ENCODE measurements at regions not wholly inside any gene's neighbourhood (a gene's known extent, or its start where the extent isn't known, plus 50 kb on each side); places are given as distances from the start of the nearest gene placed in this dataset.

DNA sequence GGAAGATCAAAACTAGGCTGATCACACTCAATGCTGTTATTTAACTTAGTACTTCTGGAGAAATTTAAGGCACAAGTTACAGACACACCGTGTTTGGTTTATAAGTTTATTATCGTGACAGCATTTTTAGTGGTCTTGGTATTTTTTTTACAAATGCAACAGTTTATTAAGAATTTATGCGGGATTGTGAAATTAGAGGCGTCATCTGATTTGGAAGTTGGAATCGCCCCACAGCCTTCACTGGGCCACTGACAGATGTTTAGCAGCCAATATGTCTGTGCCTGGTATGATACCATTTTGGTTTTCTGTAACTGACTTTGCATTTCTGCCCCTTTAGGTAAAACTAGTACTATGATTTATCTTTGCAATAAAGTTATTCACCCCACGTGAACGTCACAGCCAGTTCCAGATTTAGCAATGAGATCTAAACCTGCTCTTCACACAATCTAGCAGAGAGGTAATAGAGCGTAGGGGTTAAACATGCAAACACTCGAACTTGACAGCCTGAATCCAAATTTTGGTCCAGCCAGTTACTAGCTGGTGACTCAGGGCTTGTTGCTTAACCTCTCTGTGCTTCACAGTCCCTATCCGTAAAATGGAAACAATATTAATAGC lies 73.2 kb upstream of the SSTR1 start:
- Histone ChIP-seq H3K27ac (ENCODE audit: extremely low read length, insufficient read depth, low read length) (no peak overlapping the region), H4K20me1 (ENCODE audit: insufficient read depth, low read length) (no peaks in the 10 kb centered on the region), H3K36me3 (replicated peaks in 1 of 2; ENCODE audit: control insufficient read depth in 1 of 2, insufficient read depth in 2 of 2, low read length in 2 of 2) (no peaks in the 10 kb centered on the region), H3K4me2 (ENCODE audit: low read depth, low read length) (no peak overlapping the region), H3K4me1 (ENCODE audit: insufficient read depth, low read length) (no peaks in the 10 kb centered on the region), H3K79me2 (ENCODE audit: insufficient read depth, low read length) (no peaks in the 10 kb centered on the region), H3K4me3 (replicated peaks in 1 of 3; ENCODE audit: insufficient read depth in 1 of 3, low read depth in 2 of 3, low read length in 3 of 3) (no peak overlapping the region), H2AFZ (ENCODE audit: low read length) (no peak overlapping the region), H3K9me3 (ENCODE audit: low read length) (no peaks in the 10 kb centered on the region), H3K27me3 (ENCODE audit: control insufficient read depth in 1 of 2, insufficient read depth in 2 of 2, low read length in 2 of 2) (no peaks in the 10 kb centered on the region), H3K9ac (ENCODE audit: insufficient read depth, low read depth, low read length) (no peak overlapping the region)
- ChIA-PET CTCF (ENCODE audit: low intra/inter-chr PET ratio, low total read pairs) (no interaction called here), POLR2A (no interaction called here)
- no peak for TF ChIP-seq ZNF224 (CRISPR knock-in tag; IDR thresholded peaks at IDR 0.05)
- TF ChIP-seq, protein P1, sequence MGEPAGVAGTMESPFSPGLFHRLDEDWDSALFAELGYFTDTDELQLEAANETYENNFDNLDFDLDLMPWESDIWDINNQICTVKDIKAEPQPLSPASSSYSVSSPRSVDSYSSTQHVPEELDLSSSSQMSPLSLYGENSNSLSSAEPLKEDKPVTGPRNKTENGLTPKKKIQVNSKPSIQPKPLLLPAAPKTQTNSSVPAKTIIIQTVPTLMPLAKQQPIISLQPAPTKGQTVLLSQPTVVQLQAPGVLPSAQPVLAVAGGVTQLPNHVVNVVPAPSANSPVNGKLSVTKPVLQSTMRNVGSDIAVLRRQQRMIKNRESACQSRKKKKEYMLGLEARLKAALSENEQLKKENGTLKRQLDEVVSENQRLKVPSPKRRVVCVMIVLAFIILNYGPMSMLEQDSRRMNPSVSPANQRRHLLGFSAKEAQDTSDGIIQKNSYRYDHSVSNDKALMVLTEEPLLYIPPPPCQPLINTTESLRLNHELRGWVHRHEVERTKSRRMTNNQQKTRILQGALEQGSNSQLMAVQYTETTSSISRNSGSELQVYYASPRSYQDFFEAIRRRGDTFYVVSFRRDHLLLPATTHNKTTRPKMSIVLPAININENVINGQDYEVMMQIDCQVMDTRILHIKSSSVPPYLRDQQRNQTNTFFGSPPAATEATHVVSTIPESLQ (CRISPR knock-in tag; conservative IDR thresholded peaks at IDR 0.05): no peak
- TF ChIP-seq ZNF776 (CRISPR knock-in tag; IDR thresholded peaks at IDR 0.05): no peak
- TF ChIP-seq, protein P2, sequence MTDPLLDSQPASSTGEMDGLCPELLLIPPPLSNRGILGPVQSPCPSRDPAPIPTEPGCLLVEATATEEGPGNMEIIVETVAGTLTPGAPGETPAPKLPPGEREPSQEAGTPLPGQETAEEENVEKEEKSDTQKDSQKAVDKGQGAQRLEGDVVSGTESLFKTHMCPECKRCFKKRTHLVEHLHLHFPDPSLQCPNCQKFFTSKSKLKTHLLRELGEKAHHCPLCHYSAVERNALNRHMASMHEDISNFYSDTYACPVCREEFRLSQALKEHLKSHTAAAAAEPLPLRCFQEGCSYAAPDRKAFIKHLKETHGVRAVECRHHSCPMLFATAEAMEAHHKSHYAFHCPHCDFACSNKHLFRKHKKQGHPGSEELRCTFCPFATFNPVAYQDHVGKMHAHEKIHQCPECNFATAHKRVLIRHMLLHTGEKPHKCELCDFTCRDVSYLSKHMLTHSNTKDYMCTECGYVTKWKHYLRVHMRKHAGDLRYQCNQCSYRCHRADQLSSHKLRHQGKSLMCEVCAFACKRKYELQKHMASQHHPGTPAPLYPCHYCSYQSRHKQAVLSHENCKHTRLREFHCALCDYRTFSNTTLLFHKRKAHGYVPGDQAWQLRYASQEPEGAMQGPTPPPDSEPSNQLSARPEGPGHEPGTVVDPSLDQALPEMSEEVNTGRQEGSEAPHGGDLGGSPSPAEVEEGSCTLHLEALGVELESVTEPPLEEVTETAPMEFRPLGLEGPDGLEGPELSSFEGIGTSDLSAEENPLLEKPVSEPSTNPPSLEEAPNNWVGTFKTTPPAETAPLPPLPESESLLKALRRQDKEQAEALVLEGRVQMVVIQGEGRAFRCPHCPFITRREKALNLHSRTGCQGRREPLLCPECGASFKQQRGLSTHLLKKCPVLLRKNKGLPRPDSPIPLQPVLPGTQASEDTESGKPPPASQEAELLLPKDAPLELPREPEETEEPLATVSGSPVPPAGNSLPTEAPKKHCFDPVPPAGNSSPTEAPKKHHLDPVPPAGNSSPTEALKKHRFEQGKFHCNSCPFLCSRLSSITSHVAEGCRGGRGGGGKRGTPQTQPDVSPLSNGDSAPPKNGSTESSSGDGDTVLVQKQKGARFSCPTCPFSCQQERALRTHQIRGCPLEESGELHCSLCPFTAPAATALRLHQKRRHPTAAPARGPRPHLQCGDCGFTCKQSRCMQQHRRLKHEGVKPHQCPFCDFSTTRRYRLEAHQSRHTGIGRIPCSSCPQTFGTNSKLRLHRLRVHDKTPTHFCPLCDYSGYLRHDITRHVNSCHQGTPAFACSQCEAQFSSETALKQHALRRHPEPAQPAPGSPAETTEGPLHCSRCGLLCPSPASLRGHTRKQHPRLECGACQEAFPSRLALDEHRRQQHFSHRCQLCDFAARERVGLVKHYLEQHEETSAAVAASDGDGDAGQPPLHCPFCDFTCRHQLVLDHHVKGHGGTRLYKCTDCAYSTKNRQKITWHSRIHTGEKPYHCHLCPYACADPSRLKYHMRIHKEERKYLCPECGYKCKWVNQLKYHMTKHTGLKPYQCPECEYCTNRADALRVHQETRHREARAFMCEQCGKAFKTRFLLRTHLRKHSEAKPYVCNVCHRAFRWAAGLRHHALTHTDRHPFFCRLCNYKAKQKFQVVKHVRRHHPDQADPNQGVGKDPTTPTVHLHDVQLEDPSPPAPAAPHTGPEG (CRISPR knock-in tag; IDR thresholded peaks at IDR 0.05): no peak
- TF ChIP-seq EED (CRISPR knock-in tag; IDR thresholded peaks at IDR 0.05): no peak
- TF ChIP-seq, protein P3, sequence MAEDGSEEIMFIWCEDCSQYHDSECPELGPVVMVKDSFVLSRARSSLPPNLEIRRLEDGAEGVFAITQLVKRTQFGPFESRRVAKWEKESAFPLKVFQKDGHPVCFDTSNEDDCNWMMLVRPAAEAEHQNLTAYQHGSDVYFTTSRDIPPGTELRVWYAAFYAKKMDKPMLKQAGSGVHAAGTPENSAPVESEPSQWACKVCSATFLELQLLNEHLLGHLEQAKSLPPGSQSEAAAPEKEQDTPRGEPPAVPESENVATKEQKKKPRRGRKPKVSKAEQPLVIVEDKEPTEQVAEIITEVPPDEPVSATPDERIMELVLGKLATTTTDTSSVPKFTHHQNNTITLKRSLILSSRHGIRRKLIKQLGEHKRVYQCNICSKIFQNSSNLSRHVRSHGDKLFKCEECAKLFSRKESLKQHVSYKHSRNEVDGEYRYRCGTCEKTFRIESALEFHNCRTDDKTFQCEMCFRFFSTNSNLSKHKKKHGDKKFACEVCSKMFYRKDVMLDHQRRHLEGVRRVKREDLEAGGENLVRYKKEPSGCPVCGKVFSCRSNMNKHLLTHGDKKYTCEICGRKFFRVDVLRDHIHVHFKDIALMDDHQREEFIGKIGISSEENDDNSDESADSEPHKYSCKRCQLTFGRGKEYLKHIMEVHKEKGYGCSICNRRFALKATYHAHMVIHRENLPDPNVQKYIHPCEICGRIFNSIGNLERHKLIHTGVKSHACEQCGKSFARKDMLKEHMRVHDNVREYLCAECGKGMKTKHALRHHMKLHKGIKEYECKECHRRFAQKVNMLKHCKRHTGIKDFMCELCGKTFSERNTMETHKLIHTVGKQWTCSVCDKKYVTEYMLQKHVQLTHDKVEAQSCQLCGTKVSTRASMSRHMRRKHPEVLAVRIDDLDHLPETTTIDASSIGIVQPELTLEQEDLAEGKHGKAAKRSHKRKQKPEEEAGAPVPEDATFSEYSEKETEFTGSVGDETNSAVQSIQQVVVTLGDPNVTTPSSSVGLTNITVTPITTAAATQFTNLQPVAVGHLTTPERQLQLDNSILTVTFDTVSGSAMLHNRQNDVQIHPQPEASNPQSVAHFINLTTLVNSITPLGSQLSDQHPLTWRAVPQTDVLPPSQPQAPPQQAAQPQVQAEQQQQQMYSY (CRISPR knock-in tag; IDR thresholded peaks at IDR 0.05): 0 out of 2 replicates have a peak, but pooled peaks have one; percentile 14
- TF ChIP-seq MAFG (CRISPR knock-in tag; IDR thresholded peaks at IDR 0.05): no peak
- TF ChIP-seq, protein P4, sequence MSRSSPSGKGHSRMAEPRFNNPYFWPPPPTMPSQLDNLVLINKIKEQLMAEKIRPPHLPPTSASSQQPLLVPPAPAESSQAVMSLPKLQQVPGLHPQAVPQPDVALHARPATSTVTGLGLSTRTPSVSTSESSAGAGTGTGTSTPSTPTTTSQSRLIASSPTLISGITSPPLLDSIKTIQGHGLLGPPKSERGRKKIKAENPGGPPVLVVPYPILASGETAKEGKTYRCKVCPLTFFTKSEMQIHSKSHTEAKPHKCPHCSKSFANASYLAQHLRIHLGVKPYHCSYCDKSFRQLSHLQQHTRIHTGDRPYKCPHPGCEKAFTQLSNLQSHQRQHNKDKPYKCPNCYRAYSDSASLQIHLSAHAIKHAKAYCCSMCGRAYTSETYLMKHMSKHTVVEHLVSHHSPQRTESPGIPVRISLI (CRISPR knock-in tag; IDR thresholded peaks at IDR 0.05; ENCODE audit: borderline replicate concordance): no peak
- intact Hi-C loops (cut with micrococcal nuclease; ENCODE audit: unreplicated experiment) (loop anchor here (10.0 kb wide), 1 partner anchor 170 kb away; no protein-coding TSS in a partner anchor), in situ Hi-C loops (cut with HindIII; ENCODE audit: extremely low pct_ligation_motif_present, low pct_unique_long_range_greater_than_20kb) (no loop called here)
- BruUV-seq (replicated peaks): no TSS peak
- ATAC-seq: no peak
- WGBS (ENCODE audit: low lambda C conversion rate): 23% methylated on average over 10 of the region's 10 CpGs
- no peak for FAIRE-seq
- no peak for DNase-seq (ENCODE audit: low spot score)
